Left lung (tissue), 4 donors: ENCODE measurements at regions not wholly inside any gene's neighbourhood (a gene's known extent, or its start where the extent isn't known, plus 50 kb on each side); places are given as distances from the start of the nearest gene placed in this dataset.

ENCODE experiments used
- ATAC-seq: fragments of 200-7000 bp; cut with Tn5 transposase; one replicate; pipeline ENCODE4 v1.9.1; 2020; ENCODE audit warnings: moderate library complexity
- DNase-seq, 4 donors: peaks; one replicate each; pipeline ENCODE4 v3.0.0-alpha.2; 2013 to 2020
- H3K27ac ChIP-seq, 2 donors: fragments of 200-600 bp; sonication (generic) in 1 of 2; one replicate each; pipeline versions ENCODE4 v1.5.0 to v1.8.0; 2020 to 2021
- H3K27me3 ChIP-seq, 2 donors: fragments of 200-600 bp; sonication (generic) in 1 of 2; one replicate each; pipeline versions ENCODE4 v1.5.0 to v1.8.0; 2020 to 2021
- H3K36me3 ChIP-seq, 2 donors: fragments of 200-600 bp; sonication (generic) in 1 of 2; one replicate each; pipeline versions ENCODE4 v1.5.0 to v1.8.0; 2020 to 2021
- H3K4me1 ChIP-seq, 2 donors: fragments of 200-600 bp; one replicate each; pipeline ENCODE4 v1.8.0; 2021
- H3K4me3 ChIP-seq, 2 donors: fragments of 200-600 bp; sonication (generic) in 1 of 2; one replicate each; pipeline versions ENCODE4 v1.5.0 to v1.8.0; 2020 to 2021; ENCODE audit warnings: mild to moderate bottlenecking in 1 of 2
- H3K9me3 ChIP-seq, 2 donors: fragments of 200-600 bp; sonication (generic) in 1 of 2; one replicate each; pipeline versions ENCODE4 v1.5.0 to v1.8.0; 2020 to 2021
- intact Hi-C, 2 donors: fragments of 100-400 bp; cut with DNase I; formaldehyde crosslinking; loops; one replicate each; pipeline versions ENCODE4 v1.11.2 to v1.14.2; 2022
- TF ChIP-seq, protein P1 (sequence below), 2 donors: fragments of 200-600 bp; sonication (generic) in 1 of 2; IDR thresholded peaks; one replicate each; pipeline versions ENCODE4 v1.5.0 to v1.8.0; 2021; ENCODE audit warnings: antibody characterized with exemption in 2 of 2
- donor health status: DM: no; HTN: yes; CAD: no.
- donor health status: DM: no; HTN: no; CAD: no.

DNA sequence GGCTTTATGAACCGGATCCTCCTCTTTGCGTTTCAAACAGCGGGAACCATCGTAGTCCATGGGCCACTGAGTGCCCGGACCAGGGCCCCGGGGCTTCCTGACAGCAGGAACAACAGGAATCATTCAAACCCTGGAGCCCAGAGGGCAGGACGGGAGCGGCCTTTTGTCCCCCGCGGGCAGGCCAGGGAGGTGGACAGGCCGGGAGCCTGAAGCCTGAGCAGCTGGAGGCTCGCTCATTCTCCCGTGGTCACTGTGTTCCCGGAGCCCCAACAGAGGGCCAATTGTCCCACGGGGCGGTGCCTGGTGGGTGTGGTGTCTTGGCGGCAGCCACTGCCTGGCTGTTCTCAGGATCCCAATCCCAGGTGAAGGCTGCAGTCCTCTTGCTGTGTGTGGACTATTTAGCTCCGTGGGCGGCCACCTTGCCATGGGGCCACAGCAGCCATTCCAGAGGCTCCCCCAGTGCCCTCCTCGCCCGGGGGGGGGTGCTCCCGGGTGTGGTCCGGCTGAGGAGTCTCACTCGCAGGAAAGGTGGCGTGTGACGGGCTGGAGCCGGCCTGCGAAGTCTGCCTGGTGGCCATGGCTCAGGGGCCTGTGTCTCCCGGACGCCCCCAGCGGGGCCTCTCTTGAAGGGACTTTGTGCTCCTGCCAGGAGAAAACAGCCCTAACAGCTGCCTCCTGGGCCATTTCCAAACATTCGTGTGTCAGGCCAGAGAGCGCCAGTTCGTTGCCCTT lies 77.2 kb upstream of the BHLHE23 start:
- TF ChIP-seq, protein P1, sequence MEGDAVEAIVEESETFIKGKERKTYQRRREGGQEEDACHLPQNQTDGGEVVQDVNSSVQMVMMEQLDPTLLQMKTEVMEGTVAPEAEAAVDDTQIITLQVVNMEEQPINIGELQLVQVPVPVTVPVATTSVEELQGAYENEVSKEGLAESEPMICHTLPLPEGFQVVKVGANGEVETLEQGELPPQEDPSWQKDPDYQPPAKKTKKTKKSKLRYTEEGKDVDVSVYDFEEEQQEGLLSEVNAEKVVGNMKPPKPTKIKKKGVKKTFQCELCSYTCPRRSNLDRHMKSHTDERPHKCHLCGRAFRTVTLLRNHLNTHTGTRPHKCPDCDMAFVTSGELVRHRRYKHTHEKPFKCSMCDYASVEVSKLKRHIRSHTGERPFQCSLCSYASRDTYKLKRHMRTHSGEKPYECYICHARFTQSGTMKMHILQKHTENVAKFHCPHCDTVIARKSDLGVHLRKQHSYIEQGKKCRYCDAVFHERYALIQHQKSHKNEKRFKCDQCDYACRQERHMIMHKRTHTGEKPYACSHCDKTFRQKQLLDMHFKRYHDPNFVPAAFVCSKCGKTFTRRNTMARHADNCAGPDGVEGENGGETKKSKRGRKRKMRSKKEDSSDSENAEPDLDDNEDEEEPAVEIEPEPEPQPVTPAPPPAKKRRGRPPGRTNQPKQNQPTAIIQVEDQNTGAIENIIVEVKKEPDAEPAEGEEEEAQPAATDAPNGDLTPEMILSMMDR (IDR thresholded peaks at IDR 0.05), result no peak
- Histone ChIP-seq H3K4me3 (no peak overlapping the region), H3K4me1 (no peaks in the 10 kb centered on the region), H3K9me3 (peaks cover 0 to 3% of the 10 kb centered on the region in 2 donors), H3K27me3 (peaks cover 0 to 88% of the 10 kb centered on the region in 2 donors), H3K27ac (no peak overlapping the region), H3K36me3 (no peaks in the 10 kb centered on the region)
- ATAC-seq, result no peak
- DNase-seq, result peak in 2 of 4 donors; percentile 19 to 76
- intact Hi-C loops, result no loop called here

DNA sequence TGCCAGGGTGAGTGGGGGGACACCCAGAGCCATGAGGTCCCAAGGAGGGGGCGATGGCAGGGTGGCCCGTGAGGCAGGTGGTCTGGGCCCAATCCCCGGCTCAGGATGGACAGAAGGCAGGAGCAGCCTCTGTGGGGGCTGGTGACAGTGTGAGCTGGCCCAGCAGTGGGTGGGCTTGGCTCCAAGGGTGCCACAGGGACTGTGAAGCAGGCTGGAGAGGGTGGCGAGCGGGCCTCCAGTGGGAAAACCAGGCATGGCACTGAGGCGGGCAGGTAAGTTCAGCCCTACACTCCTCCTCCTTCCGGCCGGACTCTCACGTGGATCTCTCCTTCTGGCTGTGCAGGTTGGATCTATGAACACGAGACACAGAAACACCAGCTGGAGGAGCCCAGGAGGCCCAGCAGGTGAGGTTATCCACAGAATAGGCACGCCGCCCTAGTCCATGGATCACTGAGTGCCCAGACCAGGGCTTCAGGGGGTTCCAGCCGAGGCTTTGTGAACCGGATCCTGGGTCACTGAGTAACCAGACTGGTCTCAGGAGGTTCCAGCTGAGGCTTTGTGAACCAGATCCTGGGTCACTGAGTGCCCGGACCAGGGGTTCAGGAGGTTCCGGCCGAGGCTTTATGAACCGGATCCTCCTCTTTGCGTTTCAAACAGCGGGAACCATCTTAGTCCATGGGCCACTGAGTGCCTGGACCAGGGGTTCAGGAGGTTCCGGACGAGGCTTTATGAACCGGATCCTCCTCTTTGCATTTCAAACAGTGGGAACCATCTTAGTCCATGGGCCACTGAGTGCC lies 76.4 kb upstream of the BHLHE23 start:
- no peak for ATAC-seq
- Histone ChIP-seq H3K9me3 (peaks cover 0 to 9% of the 10 kb centered on the region in 2 donors), H3K27me3 (peaks cover 0 to 80% of the 10 kb centered on the region in 2 donors), H3K4me3 (no peak overlapping the region), H3K27ac (no peak overlapping the region), H3K36me3 (no peaks in the 10 kb centered on the region), H3K4me1 (no peaks in the 10 kb centered on the region)
- intact Hi-C loops, result no loop called here
- TF ChIP-seq, protein P1 (IDR thresholded peaks at IDR 0.05), result no peak
- DNase-seq, result peak in 1 of 4 donors; percentile 59

DNA sequence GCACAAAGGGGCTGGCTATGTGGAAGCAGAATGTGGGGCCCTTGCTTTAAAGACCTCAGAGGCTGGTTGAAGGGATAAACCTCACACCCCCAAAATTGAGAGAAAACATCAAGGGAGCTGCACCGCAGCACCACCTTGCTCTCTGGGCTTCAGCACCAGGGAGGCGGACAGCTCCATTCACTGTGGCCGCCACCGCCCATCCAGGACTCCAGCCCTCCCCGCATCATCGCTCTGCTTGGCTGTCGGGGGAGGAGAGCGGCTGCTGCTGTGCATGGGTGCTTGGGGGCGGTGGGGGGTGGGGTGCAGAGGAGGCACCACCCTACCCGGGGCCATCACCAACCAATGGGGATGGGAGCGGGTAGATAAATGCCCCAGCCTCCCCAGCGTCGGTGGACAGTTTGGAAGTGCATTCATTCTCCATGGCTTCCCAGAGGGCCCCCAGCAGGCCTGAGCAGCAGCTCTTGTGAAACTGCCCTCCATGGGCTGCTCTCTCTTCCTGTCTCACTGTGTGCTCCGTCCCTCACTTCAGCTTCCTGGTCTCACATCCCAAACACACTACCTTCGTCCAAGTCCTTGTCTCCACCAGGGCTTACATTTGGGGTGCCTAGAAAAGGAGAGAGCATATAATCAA lies 75.7 kb upstream of the BHLHE23 start:
- no peaks in the 10 kb centered on the region for H3K36me3 ChIP-seq
- peak in 3 of 4 donors; percentile 23 to 64 (median 53) for DNase-seq
- H3K4me3 ChIP-seq, result no peak overlapping the region
- no peak overlapping the region for H3K27ac ChIP-seq
- H3K4me1 ChIP-seq, result no peaks in the 10 kb centered on the region
- peaks cover 0 to 16% of the 10 kb centered on the region in 2 donors for H3K9me3 ChIP-seq
- H3K27me3 ChIP-seq, result peaks cover 0 to 73% of the 10 kb centered on the region in 2 donors
- TF ChIP-seq, protein P1 (IDR thresholded peaks at IDR 0.05), result no peak
- ATAC-seq, result peak; percentile 69
- intact Hi-C loops, result no loop called here

DNA sequence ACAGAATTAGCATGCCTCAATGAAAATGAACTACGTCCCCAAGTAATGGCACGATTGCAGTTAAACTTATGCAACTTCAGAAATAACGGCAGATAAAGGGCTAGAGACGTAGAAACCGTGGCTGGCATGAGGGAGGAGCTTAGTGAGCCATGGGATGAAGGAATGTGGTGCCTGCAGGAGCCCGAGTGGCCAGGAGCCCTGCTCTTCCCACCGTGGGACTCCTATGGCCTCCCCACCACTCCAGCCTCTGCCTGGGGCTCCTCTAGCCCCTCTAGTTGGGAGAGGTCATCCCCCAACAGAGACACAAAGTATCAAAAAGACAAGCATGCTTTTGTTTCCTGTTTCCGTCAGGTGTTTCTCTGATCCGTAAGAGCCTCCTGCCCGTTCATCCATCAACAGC lies 75.1 kb upstream of the BHLHE23 start:
- Histone ChIP-seq H3K4me3 (no peak overlapping the region), H3K27ac (no peak overlapping the region), H3K27me3 (peaks cover 0 to 67% of the 10 kb centered on the region in 2 donors), H3K36me3 (no peaks in the 10 kb centered on the region), H3K9me3 (peaks cover 0 to 22% of the 10 kb centered on the region in 2 donors), H3K4me1 (no peaks in the 10 kb centered on the region)
- TF ChIP-seq, protein P1 (IDR thresholded peaks at IDR 0.05), result no peak
- no peak for DNase-seq
- ATAC-seq, result no peak
- intact Hi-C loops, result no loop called here

DNA sequence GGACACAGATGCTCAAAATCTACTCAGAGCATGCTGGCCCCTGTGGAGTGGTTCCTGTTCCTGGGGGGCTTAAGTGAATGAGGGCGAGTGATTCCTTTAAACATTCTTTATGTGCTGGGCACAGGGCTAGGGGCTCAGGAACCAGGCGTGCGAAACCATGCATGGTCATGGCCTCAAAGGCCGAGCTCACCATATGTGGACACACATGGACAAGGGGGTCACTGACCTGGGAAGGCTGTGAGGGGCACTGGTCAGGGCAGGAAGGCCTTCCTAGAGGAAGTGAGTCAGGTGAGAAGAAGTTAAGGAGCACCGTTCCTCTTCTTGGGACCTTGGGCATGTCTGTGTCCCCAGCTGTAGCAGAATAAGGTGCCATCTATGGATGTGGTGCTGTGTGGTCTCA lies 74.6 kb upstream of the BHLHE23 start:
- Histone ChIP-seq H3K27me3 (peaks cover 0 to 62% of the 10 kb centered on the region in 2 donors), H3K36me3 (no peaks in the 10 kb centered on the region), H3K4me1 (no peaks in the 10 kb centered on the region), H3K4me3 (no peak overlapping the region), H3K9me3 (peaks cover 0 to 25% of the 10 kb centered on the region in 2 donors), H3K27ac (no peak overlapping the region)
- TF ChIP-seq, protein P1 (IDR thresholded peaks at IDR 0.05), result no peak
- ATAC-seq, result no peak
- peak in 2 of 4 donors; percentile 9 to 36 for DNase-seq
- intact Hi-C loops, result no loop called here
